Activated CD4-positive, alpha-beta T cell treated with anti-CD3 and anti-CD28 coated beads for 48 hours (primary cell): ENCODE measurements at regions not wholly inside any gene's neighbourhood (a gene's known extent, or its start where the extent isn't known, plus 50 kb on each side); places are given as distances from the start of the nearest gene placed in this dataset.
"Not testable (repeated sequence)": the region's sequence is repeated elsewhere in the genome, so short reads cannot be mapped to it uniquely, and the experiment has no call there.

Experiments used
- DNase-seq: peaks from one replicate; pipeline ENCODE4 v3.0.0-alpha.2; 2020

DNA sequence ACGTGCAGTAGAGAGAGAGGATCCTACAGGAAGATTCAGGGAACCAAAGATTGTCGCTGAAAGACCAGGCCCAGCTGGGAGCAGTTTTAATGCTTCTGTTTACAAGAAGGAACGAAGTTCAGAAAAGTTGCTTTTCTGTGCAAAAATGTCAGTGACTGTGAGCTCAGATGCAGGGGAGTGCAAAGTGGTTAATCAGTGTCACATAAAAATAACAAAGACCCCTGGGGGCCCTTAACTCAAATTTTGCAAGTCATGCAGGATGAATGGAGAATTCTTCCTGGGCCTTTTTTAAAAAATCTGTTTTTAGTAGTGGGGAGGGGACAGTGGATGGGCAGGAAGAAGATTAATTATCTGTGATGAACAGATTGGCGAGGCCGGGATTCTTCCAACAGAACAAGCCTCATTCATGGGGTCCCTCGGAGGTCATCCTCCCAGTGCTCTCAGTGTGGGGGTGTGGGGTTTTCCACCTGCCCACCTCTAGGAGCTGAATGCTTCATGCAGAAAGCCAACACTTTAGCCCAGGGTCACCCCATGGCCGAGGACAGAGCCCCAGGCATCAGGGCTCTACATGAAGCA is 167.2 kb downstream of the UQCRFS1 start:
- no peak for DNase-seq

DNA sequence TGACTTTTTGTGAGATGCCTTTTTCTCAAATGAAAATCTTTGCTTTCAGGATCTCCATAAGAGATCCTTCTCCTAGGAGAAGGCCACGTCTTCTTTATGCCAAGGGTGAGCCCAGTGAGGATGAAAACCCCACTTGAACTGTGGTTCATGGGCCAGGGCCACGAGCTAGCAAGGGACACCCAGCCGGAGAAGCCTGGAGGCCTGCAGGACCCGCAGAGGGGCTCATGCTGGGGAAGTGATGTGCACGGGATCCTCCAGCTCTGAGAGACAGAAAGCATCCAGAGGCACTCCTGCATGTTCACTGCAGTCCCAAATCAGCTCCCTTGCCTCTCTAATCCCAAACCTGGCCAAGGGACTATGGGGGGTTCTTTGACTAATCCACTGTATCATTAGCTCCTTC is 168.9 kb downstream of the UQCRFS1 start:
- DNase-seq, result no peak

DNA sequence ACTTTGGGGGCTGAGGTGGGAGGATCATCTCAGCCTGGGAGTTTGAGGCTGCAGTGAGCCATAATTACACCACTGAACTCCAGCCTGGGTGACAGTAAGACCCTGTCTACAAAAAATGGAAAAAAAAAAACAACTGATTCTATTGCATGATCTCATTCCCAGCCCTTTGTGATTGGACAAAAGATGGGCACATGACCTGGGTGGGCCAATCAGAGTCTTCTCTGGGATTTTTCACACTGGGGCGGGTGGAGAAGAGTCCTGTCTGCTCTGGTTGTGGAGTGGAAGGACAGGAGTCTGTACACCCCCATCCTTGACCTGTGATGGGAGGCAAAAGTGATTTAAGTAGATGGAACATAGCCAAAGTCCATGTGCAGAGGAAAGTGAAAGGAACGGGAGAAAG is 170.5 kb downstream of the UQCRFS1 start:
- no peak for DNase-seq

DNA sequence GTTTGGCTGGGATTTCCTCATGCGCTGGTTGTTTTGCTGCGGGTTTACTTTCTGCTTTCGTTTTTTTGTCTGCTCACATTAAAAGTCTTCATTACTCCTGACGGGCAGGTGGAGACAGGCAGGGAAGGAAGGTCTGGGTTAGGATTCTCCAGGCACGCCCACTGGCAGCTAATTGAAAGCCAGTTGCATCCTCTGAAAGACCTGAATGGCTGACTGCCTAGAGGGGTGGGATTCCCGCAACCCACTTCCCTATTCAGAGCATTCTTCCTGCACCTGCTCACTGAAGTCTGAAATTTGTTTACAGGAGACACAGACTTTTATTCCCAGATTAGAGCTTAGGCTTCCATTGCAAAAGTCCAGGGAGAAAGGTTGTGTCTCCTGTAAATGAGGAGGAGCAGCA is 172.0 kb downstream of the UQCRFS1 start:
- DNase-seq, result no peak

DNA sequence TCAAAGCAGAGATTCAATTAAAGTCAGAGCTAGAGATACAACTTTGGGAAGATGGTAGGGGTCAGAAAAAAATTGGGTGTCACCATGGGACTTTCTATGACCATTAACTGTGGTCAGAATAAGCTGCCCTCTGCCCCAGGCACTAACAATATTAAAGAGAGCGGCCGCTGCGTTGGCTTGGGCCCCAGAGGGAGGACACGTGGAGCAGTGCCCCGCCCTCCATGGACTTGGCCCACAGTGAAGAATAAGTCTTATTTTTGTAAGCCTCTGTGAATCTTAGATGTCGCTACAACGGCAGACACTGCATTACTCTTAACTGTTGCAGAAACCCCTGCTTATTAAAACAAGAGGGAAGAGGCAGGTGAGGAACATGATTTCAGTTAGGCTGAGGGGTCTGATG is 172.7 kb downstream of the UQCRFS1 start:
- no peak for DNase-seq

DNA sequence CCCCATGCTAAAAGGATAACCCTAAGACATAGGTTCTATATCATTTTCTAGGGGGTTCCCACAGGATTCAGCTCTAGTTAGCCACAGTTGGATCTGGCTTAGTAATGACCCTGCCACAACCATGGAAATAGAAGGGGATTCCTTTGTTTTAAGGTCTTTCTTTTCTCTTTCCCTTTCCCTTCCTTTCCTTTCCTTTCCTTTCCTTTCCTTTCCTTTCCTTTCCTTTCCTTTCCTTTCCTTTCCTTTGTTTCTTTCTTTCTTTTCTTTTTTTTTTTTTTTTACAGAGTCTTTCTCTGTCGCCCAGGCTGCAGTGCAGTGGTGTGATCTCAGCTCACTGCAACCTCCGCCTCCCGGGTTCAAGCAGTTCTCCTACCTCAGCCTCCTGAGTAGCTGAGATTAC is 173.9 kb downstream of the UQCRFS1 start:
- not testable (repeated sequence) for DNase-seq

DNA sequence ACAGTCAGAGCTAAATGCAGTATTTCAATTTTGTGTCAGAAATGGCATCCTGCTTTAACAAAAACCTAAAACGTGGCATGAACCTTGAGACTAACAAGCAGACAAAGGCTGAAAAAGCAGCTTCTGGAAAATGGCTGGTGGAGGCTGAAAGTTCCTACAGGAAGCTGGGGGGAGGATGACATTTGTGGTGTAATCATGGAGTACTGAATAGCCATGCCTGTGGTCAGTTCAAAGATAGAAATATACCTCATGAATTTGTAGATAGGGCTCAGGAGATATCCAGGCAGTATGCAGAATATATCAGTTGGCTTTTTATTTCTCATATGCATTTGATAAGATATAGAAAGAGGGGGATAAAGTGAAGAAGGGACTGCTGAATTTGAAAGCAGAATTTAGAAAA is 181.7 kb downstream of the UQCRFS1 start:
- no peak for DNase-seq

DNA sequence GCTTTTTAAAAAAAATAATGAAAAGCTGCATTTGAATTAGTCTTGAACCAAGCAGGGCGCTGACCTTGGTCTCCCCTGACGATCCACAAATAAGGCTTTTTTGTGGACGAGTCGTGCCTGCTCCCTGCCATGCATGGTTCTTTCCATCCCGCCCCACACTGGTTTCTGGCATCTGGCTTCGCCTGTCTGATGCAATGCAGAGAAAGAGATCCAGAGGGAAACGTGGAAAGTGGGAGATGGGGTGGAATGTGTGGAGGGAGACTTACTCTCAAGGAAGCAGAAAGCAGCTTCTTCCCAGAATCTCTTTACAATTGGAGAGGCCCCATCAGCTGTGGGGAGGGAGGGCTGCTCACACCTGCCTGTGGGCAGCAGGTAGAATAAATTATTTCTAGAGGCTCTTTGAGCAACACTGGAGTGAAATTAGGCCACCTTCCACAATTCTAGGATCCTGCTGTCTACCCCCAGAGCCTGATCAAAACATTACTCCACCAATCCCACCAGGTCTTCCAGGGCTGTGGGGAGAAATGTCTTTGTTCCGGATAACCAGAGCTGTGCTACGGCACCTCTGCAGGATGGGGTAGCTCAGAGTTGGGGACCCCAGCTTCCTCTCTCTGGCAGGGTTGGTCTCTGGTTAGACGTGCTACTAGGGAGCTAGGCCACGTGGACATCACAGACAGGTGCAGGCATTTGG is 183.5 kb downstream of the UQCRFS1 start:
- DNase-seq, result no peak

DNA sequence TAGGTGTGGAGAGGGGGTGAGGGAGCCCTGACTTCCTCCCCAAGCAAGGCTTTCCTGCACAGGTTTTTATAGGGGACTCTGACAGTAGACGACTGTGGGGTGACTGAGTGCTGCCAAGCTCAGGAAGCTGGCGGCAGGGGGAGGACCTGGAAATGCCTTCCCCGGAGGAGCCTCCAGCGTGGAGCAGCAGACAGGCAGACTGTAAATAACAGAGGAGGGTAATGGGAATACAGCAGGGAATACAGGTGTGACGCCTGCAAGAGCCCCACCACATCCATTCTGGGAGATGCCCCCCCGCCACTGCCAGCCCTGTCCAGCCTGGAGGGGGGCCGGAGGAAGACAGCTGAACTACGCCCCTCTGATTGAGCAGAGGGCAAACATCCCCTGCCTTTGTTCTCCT is 190.4 kb downstream of the UQCRFS1 start:
- no peak for DNase-seq

DNA sequence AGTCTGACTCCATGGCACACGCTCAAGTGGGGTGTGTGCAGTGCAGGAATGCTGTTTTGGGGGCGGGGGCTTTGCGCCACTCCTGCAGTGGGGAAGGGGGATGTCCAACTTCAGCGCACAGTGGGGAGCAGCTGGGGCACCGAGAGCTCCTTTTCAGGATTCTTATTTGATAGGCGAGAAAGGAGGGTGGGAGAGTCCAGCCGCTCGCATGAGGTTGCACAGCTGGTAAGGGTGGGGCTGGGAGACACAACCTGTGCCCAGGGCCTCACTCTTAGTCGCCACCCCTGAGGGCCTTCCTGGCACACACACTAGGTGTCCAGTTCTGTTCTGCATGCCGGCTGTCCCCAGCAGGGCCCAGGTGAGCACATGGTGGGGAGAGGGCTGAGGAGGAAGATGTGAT is 190.8 kb downstream of the UQCRFS1 start:
- no peak for DNase-seq

DNA sequence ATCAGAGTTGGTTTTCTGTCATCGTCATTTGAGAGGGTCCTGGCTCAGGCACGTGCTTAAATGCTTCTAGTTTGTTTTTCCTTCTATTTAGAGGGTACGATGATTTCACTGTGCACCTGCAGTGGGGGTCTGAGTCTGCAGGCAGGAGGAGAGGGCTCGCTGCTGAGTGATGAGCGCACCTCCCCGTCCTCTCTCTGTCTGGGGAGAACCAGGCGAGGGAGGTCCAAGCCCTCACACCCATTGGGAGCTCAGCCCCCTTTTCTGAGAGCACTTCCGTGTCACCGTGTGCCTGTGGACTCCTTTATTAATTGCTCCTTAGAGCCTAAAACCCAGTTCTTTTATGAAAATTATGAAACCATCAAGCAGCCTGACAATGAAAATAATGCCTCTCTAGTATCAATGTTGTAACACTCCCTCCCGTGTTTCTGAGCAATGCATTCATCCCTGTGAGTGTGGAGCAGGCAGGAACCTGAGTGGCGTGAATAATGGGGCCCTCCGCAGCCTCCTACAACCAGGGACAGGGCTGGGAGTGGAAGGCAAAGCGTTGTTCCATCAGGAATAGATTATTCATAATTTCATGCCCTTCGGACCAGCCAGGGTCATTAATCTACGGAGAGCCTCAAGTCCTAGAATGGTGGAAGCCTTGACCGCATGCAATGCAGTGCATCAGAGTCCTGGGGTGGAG is 191.6 kb downstream of the UQCRFS1 start:
- DNase-seq, result no peak

DNA sequence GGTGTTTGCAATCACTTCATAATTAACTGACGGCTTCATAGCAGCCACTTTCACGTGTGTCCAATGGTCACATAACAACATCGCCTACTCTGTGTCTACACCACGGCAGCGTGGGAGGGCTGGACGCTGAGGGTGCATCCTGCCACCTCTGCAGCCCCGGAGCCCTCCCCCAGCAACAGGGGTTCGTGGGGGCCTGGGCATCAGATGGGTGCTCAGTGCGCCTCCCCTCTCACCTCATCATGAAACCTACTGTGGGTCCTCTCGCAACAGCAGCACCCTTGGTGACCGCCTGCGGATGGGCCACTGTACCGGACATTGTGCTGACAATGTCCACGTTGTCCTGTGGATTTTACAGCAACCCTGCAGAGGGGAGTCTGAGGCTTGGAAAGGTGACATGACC is 193.5 kb downstream of the UQCRFS1 start:
- DNase-seq, result no peak

DNA sequence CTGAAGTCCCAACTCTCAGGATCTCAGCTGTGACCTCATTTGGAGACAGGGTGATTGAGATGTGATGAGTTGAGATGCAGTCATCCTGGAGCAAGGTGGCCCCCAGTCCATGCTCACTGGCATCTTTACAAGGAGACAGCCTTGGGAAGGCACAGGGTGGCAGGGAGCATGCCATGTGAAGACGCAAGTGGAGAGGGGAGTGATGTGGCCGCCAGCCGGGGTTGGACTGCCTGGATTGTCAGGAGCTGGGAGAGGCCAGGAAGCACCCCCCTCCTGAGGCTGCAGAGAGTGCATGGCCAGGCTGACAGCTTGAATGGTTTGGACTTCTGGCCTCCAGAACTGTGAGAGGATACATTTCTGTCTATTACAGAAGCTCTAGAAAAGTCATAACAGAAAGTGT is 194.4 kb downstream of the UQCRFS1 start:
- no peak for DNase-seq

DNA sequence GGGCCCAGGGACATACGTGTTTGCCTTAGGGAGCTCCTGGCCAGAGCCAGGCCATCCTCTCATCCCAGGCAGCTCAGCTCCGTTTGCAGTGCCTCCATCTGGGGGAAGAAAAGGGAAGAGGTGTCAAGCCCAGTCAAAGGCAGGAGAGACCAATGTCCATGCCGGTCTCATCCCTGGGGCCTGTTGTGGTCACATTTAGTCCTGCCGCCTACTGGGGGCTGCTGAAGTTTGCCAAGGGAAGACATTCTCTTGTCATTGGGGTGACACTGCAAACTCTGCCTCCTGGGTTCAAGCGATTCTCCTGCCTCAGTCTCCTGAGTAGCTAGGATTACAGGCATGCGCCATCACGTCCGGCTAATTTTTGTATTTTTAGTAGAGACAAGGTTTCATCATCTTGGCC is 195.2 kb downstream of the UQCRFS1 start:
- no peak for DNase-seq

DNA sequence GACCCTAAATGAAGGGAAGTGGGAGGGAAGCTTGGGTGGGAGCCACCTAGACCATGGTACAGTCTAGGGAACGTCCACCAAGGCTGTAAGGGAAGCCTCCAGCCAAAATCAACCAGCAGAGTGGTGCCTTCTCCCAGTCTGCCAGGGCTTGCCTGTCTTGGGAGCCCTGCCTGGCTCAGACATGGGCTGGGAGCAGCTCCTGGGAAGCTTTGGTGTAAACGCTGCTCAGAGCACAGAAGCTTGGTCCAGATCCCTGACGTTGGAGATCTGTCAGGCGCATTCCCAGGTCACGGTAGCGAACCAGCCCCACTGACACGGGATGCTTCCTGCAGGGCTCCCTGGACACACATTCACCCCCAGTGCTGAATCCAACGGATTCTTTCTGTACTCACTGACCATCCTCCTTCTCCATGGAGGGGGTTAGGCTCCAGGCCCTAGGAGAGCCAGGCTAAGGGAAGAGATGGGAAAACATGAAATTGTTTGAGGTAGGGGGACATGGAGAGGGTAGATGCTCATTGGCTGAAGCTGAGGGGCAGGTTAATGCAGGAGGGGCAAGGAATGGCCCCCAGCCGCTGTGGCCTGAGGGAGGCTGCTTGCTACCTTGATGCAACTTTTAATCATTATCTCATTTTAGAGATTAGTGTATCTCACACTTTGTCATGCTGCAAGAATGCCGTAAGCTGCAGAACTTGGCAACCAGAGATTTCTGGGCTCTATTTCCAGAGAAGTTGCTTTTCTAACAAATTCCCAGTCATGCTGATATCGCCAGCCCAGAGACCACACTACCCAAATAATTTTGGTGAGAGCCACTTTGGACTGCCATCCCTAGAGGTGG is 195.8 kb downstream of the UQCRFS1 start:
- no peak for DNase-seq

DNA sequence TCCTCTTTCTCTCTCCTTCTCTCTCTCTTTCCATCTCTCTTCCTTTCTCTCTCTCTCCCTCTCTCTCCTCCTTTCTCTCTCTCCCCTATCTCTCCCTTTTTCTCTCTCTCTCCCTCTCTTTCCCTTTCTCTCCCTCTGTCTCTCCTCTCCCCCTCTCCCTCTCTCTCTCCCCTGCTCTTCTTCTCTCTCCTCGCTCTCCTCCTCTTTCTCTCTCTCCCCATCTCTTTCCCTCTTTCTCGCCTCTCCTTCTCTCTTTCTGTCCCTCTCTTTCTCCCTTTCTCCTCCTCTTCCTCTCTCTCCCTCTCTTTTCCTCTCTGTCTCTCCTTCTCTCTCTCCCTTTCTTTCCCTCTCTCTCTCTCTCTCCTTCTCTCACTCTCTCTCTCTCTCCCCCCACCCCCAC is 196.6 kb downstream of the UQCRFS1 start:
- DNase-seq, result no peak

DNA sequence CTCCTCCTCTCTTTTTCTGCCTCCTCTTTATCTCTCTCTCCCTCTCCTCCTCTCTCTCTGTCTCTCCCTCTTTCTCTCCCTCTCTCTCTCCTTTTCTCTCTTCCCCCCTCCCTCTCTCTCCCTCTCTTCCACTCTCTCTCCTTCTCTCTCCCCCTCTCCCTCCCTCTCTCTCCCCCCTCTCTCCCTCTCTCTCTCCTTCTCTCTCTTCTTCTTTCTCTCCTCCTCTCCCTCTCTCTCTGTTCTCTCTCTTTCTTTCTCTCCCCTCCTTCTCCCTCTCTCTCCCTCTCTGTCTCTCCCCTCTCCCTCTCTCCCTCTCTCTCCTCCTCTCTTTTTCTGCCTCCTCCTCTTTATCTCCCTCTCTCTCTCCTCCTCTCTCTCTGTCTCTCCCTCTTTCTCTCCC is 197.4 kb downstream of the UQCRFS1 start:
- no peak for DNase-seq

DNA sequence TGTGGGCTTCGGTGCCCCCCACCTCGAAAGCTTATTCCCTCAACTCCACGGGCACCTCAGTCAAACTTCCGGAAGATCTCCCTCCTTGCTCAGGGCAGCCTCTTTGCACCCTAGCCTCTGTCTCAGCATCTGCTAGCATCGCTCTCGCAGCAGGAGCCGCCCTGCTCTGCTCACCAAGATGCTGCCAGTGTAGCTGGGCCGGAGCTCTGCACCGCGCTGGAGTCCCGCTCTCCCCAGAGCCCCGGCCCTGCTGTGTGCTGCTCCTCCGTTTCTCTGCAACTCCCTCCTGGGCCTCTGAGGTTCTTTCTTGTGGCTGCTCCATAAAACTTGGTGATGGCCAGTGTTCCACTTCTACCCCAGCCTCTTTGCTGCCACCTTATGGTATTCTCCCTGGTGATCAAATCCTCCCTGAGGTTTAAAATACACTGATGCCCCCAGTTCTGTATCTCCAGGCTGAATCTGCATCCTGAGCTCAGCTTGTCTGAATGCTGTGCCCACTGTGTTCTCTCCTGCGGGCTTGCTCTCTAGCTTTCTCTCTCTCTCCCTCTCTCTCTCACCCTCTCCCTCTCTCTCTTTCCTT is 198.0 kb downstream of the UQCRFS1 start:
- DNase-seq, result no peak

DNA sequence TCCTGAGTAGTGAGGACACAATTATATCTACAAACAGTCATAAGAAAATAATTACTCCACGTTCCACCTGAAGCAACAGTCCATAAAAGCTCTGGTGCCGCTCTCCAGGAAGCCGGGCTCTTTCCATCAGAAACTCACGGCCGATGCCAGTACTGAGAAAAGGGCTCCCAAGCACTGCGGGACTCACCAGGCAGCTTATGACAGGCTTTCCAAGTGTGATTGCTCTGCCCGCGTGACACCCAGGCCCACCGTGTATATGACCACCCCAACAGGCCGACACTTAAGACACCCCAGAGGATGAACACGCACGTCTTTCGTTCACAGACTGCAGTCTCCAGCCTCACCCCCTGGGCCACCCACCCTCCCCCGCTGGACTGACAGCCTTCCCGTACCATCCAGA is 199.0 kb downstream of the UQCRFS1 start:
- no peak for DNase-seq

DNA sequence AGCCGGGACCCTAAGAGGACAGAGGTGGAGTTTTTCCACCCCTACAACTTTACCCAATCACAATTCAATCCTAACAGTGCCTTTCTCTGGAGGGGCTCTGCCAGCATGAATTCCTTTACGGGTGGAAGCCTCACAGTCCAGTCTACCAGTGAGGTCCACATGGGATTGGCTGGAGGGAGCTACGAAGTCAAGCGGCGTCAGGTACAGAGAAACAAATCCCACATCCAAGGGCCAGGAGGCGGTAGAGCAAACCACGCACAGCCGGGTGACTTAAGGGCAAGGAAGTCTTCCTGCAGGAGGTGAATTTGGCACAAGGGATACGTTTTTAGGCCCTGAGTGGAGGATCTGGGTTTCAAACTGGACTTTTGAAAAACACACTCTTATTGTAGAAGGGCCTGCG is 199.6 kb downstream of the UQCRFS1 start:
- no peak for DNase-seq

DNA sequence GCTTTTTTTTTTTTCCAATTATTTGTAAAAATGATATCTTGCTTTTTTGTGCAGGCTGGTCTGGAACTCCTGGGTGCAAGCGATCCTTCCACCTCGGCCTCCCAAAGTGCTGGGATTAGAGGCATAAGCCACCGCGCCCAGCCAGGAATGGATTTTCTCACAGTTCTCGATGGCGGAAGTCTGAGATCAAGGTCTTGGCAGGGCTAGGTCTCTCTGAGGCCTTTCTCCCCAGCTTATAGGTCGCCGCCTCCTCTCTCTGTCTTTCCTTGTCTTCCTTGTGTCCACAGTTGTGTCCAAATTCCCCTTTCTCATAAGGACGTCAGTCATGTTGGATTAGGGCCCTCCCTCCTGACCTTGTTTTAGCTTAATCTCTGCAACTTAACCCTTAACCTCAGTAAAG is 200.5 kb downstream of the UQCRFS1 start:
- no peak for DNase-seq

DNA sequence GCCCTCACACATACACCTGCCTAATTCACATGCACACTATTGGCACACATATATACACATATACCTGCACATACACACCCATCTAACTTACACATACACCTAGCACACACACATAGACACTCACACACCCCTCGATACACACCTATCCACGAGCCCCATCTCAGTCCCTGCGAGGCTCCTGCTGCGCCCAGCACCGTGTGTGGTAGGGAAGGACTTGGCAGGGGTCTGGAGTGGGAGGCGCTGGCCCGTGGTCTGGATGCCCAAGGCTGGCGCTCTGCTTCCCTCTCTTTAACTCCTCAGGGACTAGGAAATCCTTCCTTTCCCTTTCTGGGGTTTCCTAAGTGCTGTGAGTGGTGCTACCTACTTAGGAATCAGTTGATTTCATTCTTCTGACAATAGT is 202.7 kb downstream of the UQCRFS1 start:
- no peak for DNase-seq

DNA sequence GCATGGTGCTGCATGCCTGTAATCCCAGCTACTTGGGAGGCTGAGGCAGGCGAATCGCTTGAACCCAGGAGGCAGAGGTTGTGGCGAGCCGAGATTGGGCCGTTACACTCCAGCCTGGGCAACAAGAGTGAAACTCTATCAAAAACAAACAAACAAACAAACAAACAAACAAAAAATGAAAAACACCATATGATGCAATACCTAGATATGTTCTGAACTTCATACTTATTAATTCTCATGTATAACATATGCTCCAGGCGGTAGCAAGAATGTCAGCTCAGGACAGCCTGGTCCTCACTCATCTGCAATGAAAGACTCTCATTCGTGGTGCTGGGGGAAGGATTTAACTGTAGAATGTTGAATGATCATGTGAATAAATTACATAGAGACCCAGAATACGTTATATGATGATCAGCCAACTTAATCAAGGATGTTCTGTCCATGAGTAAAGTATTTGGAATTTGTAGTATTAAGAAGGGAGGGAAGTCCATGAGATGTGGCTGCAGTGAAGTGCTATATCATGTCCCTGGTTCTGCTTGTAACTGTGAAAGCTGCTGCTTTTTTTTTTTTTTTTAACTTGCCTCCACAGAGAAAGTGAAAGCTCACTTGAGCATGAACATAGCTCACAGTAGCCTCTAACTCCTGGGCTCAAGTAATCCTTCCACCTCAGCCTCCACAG is 206.8 kb downstream of the UQCRFS1 start:
- no peak for DNase-seq
